ENCODE measurements at regions not wholly inside any gene's neighbourhood (a gene's known extent, or its start where the extent isn't known, plus 50 kb on each side); places are given as distances from the start of the nearest gene placed in this dataset.

GRCh38 chr16:85304337-85304736, 192.1 kb upstream of the CIBAR2 start:
- H2AFZ ChIP-seq (ENCODE audit: low read depth, low read length) = no peak overlapping the region
- H3K36me3 ChIP-seq (ENCODE audit: insufficient read depth, low read length) = no peaks in the 10 kb centered on the region
- H3K9me2 ChIP-seq (ENCODE audit: insufficient read depth, low read length) = no peaks in the 10 kb centered on the region
- H3K9me3 ChIP-seq (ENCODE audit: low read length) = no peaks in the 10 kb centered on the region
- H3K4me3 ChIP-seq (ENCODE audit: low read length) = no peak overlapping the region
- no peak for TF ChIP-seq POLR2AphosphoS5 (IDR thresholded peaks at IDR 0.05)
- no peak for TF ChIP-seq RAD21 (conservative IDR thresholded peaks at IDR 0.05)
- no peak for TF ChIP-seq CTCF (IDR thresholded peaks at IDR 0.05; ENCODE audit: poor library complexity, severe bottlenecking)
- no peak for TF ChIP-seq EZH2 (IDR thresholded peaks at IDR 0.05; ENCODE audit: borderline replicate concordance, insufficient read depth, low read length, poor library complexity, severe bottlenecking)
- TF ChIP-seq SMC3 (conservative IDR thresholded peaks at IDR 0.05; ENCODE audit: poor library complexity) = no peak
- TF ChIP-seq MXI1 (conservative IDR thresholded peaks at IDR 0.05; ENCODE audit: poor library complexity, severe bottlenecking) = no peak
- no peak for TF ChIP-seq REST (IDR thresholded peaks at IDR 0.05; ENCODE audit: borderline replicate concordance)
- TF ChIP-seq EP300 (conservative IDR thresholded peaks at IDR 0.05; ENCODE audit: poor library complexity, severe bottlenecking) = no peak
- H3K9ac ChIP-seq (ENCODE audit: low read length) = no peak overlapping the region
- H3K27ac ChIP-seq (ENCODE audit: low read length) = no peak overlapping the region
- no peaks in the 10 kb centered on the region for H3K27me3 ChIP-seq (ENCODE audit: insufficient read depth, low read depth, low read length)
- no peaks in the 10 kb centered on the region for H4K20me1 ChIP-seq (ENCODE audit: insufficient read depth)
- no peak overlapping the region for H3K4me2 ChIP-seq (ENCODE audit: low read length)
- H3F3A ChIP-seq (ENCODE audit: insufficient read depth, low read length, poor library complexity, severe bottlenecking) = no peaks in the 10 kb centered on the region
- H3K79me2 ChIP-seq (replicated peaks; ENCODE audit: insufficient read depth, low read length) = no peaks in the 10 kb centered on the region

GRCh38 chr16:85306071-85306792, 194.0 kb upstream of the CIBAR2 start:
- Histone ChIP-seq H3K27ac (ENCODE audit: low read length) (no peak overlapping the region), H3K36me3 (ENCODE audit: insufficient read depth, low read length) (no peaks in the 10 kb centered on the region), H3K4me3 (ENCODE audit: low read length) (no peak overlapping the region), H3K9ac (ENCODE audit: low read length) (no peak overlapping the region), H3K27me3 (ENCODE audit: insufficient read depth, low read depth, low read length) (no peaks in the 10 kb centered on the region), H3K9me3 (ENCODE audit: low read length) (no peaks in the 10 kb centered on the region), H2AFZ (ENCODE audit: low read depth, low read length) (no peak overlapping the region), H3F3A (ENCODE audit: insufficient read depth, low read length, poor library complexity, severe bottlenecking) (no peaks in the 10 kb centered on the region), H4K20me1 (ENCODE audit: insufficient read depth) (no peaks in the 10 kb centered on the region), H3K4me2 (ENCODE audit: low read length) (no peak overlapping the region), H3K9me2 (ENCODE audit: insufficient read depth, low read length) (no peaks in the 10 kb centered on the region), H3K79me2 (replicated peaks; ENCODE audit: insufficient read depth, low read length) (no peaks in the 10 kb centered on the region)
- TF ChIP-seq REST (IDR thresholded peaks at IDR 0.05; ENCODE audit: borderline replicate concordance) (no peak), RAD21 (conservative IDR thresholded peaks at IDR 0.05) (no peak), EZH2 (IDR thresholded peaks at IDR 0.05; ENCODE audit: borderline replicate concordance, insufficient read depth, low read length, poor library complexity, severe bottlenecking) (no peak), EP300 (conservative IDR thresholded peaks at IDR 0.05; ENCODE audit: poor library complexity, severe bottlenecking) (no peak), SMC3 (conservative IDR thresholded peaks at IDR 0.05; ENCODE audit: poor library complexity) (no peak), POLR2AphosphoS5 (IDR thresholded peaks at IDR 0.05) (no peak), CTCF (IDR thresholded peaks at IDR 0.05; ENCODE audit: poor library complexity, severe bottlenecking) (no peak), MXI1 (conservative IDR thresholded peaks at IDR 0.05; ENCODE audit: poor library complexity, severe bottlenecking) (no peak), TAF1 (IDR thresholded peaks at IDR 0.05; ENCODE audit: low read depth) (no peak)
